Neural crest cell (in vitro differentiated cells): ENCODE measurements at regions not wholly inside any gene's neighbourhood (a gene's known extent, or its start where the extent isn't known, plus 50 kb on each side); places are given as distances from the start of the nearest gene placed in this dataset.

Source experiments
- DNase-seq: peaks from one replicate; pipeline ENCODE4 v3.0.0; 2021; ENCODE audit warnings: low read depth, mixed read lengths, low spot score
- H3K27ac Mint-ChIP-seq: one replicate; pipeline ENCODE4 v1.8.0; 2021; ENCODE audit warnings: mild to moderate bottlenecking, mixed read lengths; ENCODE audit not compliant: unreplicated experiment
- H3K27me3 Mint-ChIP-seq: 2 replicates; pipeline ENCODE4 v1.8.0; 2021; ENCODE audit warnings: low read depth, mild to moderate bottlenecking, mixed read lengths
- H3K36me3 Mint-ChIP-seq: 2 replicates; pipeline ENCODE4 v1.8.0; 2021; ENCODE audit warnings: low read depth, mild to moderate bottlenecking, mixed read lengths
- H3K4me1 Mint-ChIP-seq: 2 replicates; pipeline ENCODE4 v1.8.0; 2021; ENCODE audit warnings: mixed read lengths
- H3K4me3 Mint-ChIP-seq: one replicate; pipeline ENCODE4 v1.8.0; 2021; ENCODE audit warnings: mild to moderate bottlenecking, mixed read lengths
- H3K9me3 Mint-ChIP-seq: 2 replicates; pipeline ENCODE4 v1.8.0; 2021; ENCODE audit warnings: mixed read lengths
- TF ChIP-seq, protein P1 (sequence below): fragments of 200-600 bp; sonication (generic); conservative IDR thresholded peaks from 2 replicates; pipeline ENCODE4 v1.5.0; 2021; ENCODE audit warnings: antibody characterized with exemption, mild to moderate bottlenecking

- no peak overlapping the region for H3K27ac Mint-ChIP-seq
- no peak for DNase-seq
- TF ChIP-seq, protein P1, sequence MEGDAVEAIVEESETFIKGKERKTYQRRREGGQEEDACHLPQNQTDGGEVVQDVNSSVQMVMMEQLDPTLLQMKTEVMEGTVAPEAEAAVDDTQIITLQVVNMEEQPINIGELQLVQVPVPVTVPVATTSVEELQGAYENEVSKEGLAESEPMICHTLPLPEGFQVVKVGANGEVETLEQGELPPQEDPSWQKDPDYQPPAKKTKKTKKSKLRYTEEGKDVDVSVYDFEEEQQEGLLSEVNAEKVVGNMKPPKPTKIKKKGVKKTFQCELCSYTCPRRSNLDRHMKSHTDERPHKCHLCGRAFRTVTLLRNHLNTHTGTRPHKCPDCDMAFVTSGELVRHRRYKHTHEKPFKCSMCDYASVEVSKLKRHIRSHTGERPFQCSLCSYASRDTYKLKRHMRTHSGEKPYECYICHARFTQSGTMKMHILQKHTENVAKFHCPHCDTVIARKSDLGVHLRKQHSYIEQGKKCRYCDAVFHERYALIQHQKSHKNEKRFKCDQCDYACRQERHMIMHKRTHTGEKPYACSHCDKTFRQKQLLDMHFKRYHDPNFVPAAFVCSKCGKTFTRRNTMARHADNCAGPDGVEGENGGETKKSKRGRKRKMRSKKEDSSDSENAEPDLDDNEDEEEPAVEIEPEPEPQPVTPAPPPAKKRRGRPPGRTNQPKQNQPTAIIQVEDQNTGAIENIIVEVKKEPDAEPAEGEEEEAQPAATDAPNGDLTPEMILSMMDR: no peak
- H3K9me3 Mint-ChIP-seq: peaks cover 3% of the 10 kb centered on the region
- H3K36me3 Mint-ChIP-seq: no peaks in the 10 kb centered on the region
- H3K4me1 Mint-ChIP-seq: no peaks in the 10 kb centered on the region
- no peak overlapping the region for H3K4me3 Mint-ChIP-seq
- H3K27me3 Mint-ChIP-seq: no peaks in the 10 kb centered on the region
Observed at GRCh38 chr13:64505336-64505910, 2724.7 kb downstream of the PCDH9 start.

DNA sequence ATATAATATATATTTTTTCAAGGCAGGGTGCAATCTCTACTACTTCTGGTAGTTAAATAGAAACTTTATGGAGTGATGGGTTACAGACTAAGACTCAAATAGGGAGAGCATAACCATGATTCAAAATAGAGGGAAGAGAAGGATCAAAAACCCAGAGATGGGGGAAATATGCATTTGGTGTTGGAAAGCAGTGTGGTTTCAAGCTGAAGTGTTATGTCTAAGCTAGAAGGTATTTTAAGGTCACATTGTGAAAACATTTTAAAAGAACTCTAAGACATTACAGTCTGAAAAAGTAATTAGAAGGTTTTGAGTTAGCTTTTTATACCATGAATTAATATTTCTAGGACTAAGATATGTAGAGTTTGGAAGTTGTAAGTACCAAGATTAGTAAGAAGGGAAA is 2741.4 kb downstream of the PCDH9 start:
- H3K4me1 Mint-ChIP-seq: no peaks in the 10 kb centered on the region
- no peaks in the 10 kb centered on the region for H3K36me3 Mint-ChIP-seq
- H3K27me3 Mint-ChIP-seq: no peaks in the 10 kb centered on the region
- DNase-seq: no peak
- H3K27ac Mint-ChIP-seq: no peak overlapping the region
- peaks cover 3% of the 10 kb centered on the region for H3K9me3 Mint-ChIP-seq
- H3K4me3 Mint-ChIP-seq: no peak overlapping the region
- TF ChIP-seq, protein P1: no peak

GRCh38 chr13:64482373-64482772 is 2747.8 kb downstream of the PCDH9 start:
- DNase-seq: no peak
- Mint-ChIP-seq H3K9me3 (peaks cover 3% of the 10 kb centered on the region), H3K27me3 (no peaks in the 10 kb centered on the region), H3K27ac (no peak overlapping the region), H3K4me3 (no peak overlapping the region), H3K4me1 (peaks cover 14% of the 10 kb centered on the region), H3K36me3 (no peaks in the 10 kb centered on the region)
- TF ChIP-seq, protein P1: no peak

- H3K27ac Mint-ChIP-seq: no peak overlapping the region
Observed at GRCh38 chr13:64480672-64481071, 2749.5 kb downstream of the PCDH9 start.

DNA sequence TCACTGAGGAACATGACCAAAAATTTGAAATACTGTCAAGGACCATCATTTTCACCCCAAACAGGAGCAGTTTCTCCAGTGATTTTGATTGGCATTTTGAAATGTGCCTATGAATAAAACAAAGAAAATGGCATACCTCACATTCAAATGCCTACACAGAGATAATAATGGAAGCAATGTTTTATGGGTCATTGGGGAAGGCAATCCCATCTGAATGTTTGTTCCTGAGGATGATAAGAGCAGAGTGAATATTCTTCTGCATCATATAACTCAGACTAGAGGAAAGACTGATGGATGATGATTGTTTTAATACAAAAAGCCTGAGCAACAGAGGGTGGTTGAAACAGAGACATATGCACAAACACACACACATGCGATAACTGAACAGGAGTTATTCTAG is 2749.9 kb downstream of the PCDH9 start:
- Mint-ChIP-seq H3K27me3 (no peaks in the 10 kb centered on the region), H3K4me1 (peaks cover 14% of the 10 kb centered on the region), H3K36me3 (peaks cover 3% of the 10 kb centered on the region), H3K9me3 (peaks cover 4% of the 10 kb centered on the region), H3K27ac (no peak overlapping the region), H3K4me3 (no peak overlapping the region)
- TF ChIP-seq, protein P1: no peak
- DNase-seq: no peak

More at GRCh38 chr13:64480672-64481071, 2749.5 kb downstream of the PCDH9 start:
- Mint-ChIP-seq H3K9me3 (peaks cover 4% of the 10 kb centered on the region), H3K36me3 (peaks cover 3% of the 10 kb centered on the region), H3K4me3 (no peak overlapping the region), H3K4me1 (peaks cover 14% of the 10 kb centered on the region), H3K27me3 (no peaks in the 10 kb centered on the region)
- TF ChIP-seq, protein P1: no peak
- DNase-seq: no peak
